HCT116 (cell line): ENCODE measurements at regions not wholly inside any gene's neighbourhood (a gene's known extent, or its start where the extent isn't known, plus 50 kb on each side); places are given as distances from the start of the nearest gene placed in this dataset.

Source experiments
- ATAC-seq: fragments of 200-7000 bp; cut with Tn5 transposase; 2 replicates; pipeline ENCODE4 v1.9.1; 2020; ENCODE audit warnings: mild to moderate bottlenecking, moderate library complexity
- BruUV-seq: library from RNA; stranded (reverse); fragments of 400-500 nt; replicated peaks from 2 replicates; lab custom pipeline; 2021; lab: Mats Ljungman, UMichigan
- CTCF ChIA-PET: fragments of 300-600 bp; sonication (Branson Sonifier 250); formaldehyde crosslinking; loops from one replicate; lab custom pipeline; 2021; ENCODE audit warnings: antibody characterized with exemption; lab: Charles Lee
- POLR2A ChIA-PET: fragments of 300-600, 350-600 bp; sonication (Branson Sonifier 250); formaldehyde crosslinking; loops from one replicate; lab custom pipeline; 2021; ENCODE audit warnings: antibody characterized with exemption; lab: Charles Lee
- RAD21 ChIA-PET, 2 experiments: fragments of 300-600 bp; sonication (Branson Sonifier 250); formaldehyde crosslinking; loops; one replicate each; lab custom pipeline; 2023; ENCODE audit warnings: low total read pairs in 2 of 2; ENCODE audit not compliant: uncharacterized antibody in 2 of 2, unreplicated experiment in 2 of 2, low non-redundant PET in 1 of 2; lab: Charles Lee
- DNase-seq: peaks from one replicate; pipeline ENCODE4 v3.0.0-alpha.2; 2010; ENCODE audit warnings: low read depth, low spot score
- H2AFZ ChIP-seq: fragments of 200-600 bp; shearing (Covaris generic), sonication (generic); 2 replicates; pipeline ENCODE4 v1.6.1; 2017; ENCODE audit warnings: low read depth, mixed run types, mixed read lengths, antibody characterized with exemption, low read length; ENCODE audit not compliant: poor library complexity, severe bottlenecking
- H3K27ac ChIP-seq: 2 replicates; pipeline ENCODE4 v1.5.1; 2012; ENCODE audit warnings: low read depth, low read length
- H3K27me3 ChIP-seq: fragments of 200-600 bp; sonication (generic); 2 replicates; pipeline ENCODE4 v1.6.1; 2016; ENCODE audit warnings: mixed run types, low read length, mixed read lengths; ENCODE audit not compliant: insufficient read depth
- H3K36me3 ChIP-seq, 2 experiments: fragments of 200-500 bp in 1 of 2; fragments of 200-600 bp in 1 of 2; sonication (Bioruptor generic) in 1 of 2; sonication (generic) in 1 of 2; 2 replicates each; pipeline versions ENCODE4 v1.5.1 to v1.6.1; 2014 to 2016; ENCODE audit warnings: low read length in 2 of 2, inconsistent platforms in 1 of 2, mixed read lengths in 1 of 2, mixed run types in 1 of 2; ENCODE audit not compliant: insufficient read depth in 2 of 2, control insufficient read depth in 1 of 2
- H3K4me1 ChIP-seq, 2 experiments: fragments of 200-600 bp in 1 of 2; sonication (generic) in 1 of 2; 2 replicates each; pipeline versions ENCODE4 v1.5.1 to v1.6.1; 2012 to 2017; ENCODE audit warnings: low read length in 2 of 2, inconsistent platforms in 1 of 2, mild to moderate bottlenecking in 1 of 2, mixed read lengths in 1 of 2, mixed run types in 1 of 2, moderate library complexity in 1 of 2; ENCODE audit not compliant: insufficient read depth in 2 of 2, control insufficient read depth in 1 of 2
- H3K4me2 ChIP-seq: fragments of 200-600 bp; sonication (generic); 2 replicates; pipeline ENCODE4 v1.6.1; 2017; ENCODE audit warnings: mixed run types, low read length, mixed read lengths
- H3K4me3 ChIP-seq, 2 experiments: fragments of 200-600 bp in 1 of 2; sonication (generic) in 1 of 2; replicated peaks in 1 of 2; 2 replicates each; pipeline ENCODE4 v1.5.1; 2011 to 2016; ENCODE audit warnings: low read length in 2 of 2, control low read depth in 1 of 2, low read depth in 1 of 2, mild to moderate bottlenecking in 1 of 2, mixed read lengths in 1 of 2, mixed run types in 1 of 2
- H3K79me2 ChIP-seq: fragments of 200-600 bp; sonication (generic); 2 replicates; pipeline ENCODE4 v1.6.1; 2017; ENCODE audit warnings: mild to moderate bottlenecking, mixed run types, low read length, moderate library complexity, mixed read lengths; ENCODE audit not compliant: insufficient read depth
- H3K9ac ChIP-seq: fragments of 200-600 bp; sonication (generic); 2 replicates; pipeline ENCODE4 v1.6.1; 2016; ENCODE audit warnings: low read length, mixed read lengths
- H3K9me2 ChIP-seq: fragments of 200-600 bp; sonication (generic), shearing (Covaris generic); 2 replicates; pipeline ENCODE4 v1.6.1; 2017; ENCODE audit warnings: mixed run types, mild to moderate bottlenecking, moderate library complexity; ENCODE audit not compliant: insufficient read depth
- H3K9me3 ChIP-seq, 2 experiments: fragments of 200-500 bp in 1 of 2; fragments of 200-600 bp in 1 of 2; sonication (Bioruptor generic) in 1 of 2; sonication (generic) in 1 of 2; 2 replicates each; pipeline ENCODE4 v1.6.1; 2014 to 2017; ENCODE audit warnings: low read length in 2 of 2, mixed read lengths in 2 of 2, inconsistent platforms in 1 of 2, low read depth in 1 of 2, mild to moderate bottlenecking in 1 of 2, mixed run types in 1 of 2, moderate library complexity in 1 of 2; ENCODE audit not compliant: control insufficient read depth in 1 of 2, insufficient read depth in 1 of 2
- H4K20me1 ChIP-seq: fragments of 200-600 bp; sonication (generic), shearing (Covaris generic); 2 replicates; pipeline ENCODE4 v1.6.1; 2017; ENCODE audit warnings: mixed run types, mild to moderate bottlenecking, moderate library complexity; ENCODE audit not compliant: insufficient read depth
- ATF3 ChIP-seq: IDR thresholded peaks from 2 replicates; pipeline ENCODE4 v1.6.1; 2012
- CTCF ChIP-seq, 3 experiments: fragments of 200-600 bp in 1 of 3; sonication (generic) in 1 of 3; IDR thresholded peaks in 2 of 3; conservative IDR thresholded peaks in 1 of 3; 2 replicates each; pipeline ENCODE4 v1.5.1; 2012 to 2017; ENCODE audit warnings: low read depth in 2 of 3, low read length in 2 of 3, antibody characterized with exemption in 1 of 3, borderline replicate concordance in 1 of 3, control low read depth in 1 of 3, mild to moderate bottlenecking in 1 of 3, mixed read lengths in 1 of 3, mixed run types in 1 of 3, moderate library complexity in 1 of 3; ENCODE audit not compliant: insufficient read depth in 1 of 3
- EZH2phosphoT487 ChIP-seq: fragments of 200-600 bp; IDR thresholded peaks from 2 replicates; pipeline ENCODE4 v1.6.1; 2018; ENCODE audit warnings: antibody characterized with exemption, borderline replicate concordance
- POLR2AphosphoS5 ChIP-seq: IDR thresholded peaks from 2 replicates; pipeline ENCODE4 v1.6.1; 2011; ENCODE audit warnings: mild to moderate bottlenecking, low read depth, low read length, moderate library complexity
- RAD21 ChIP-seq: IDR thresholded peaks from 2 replicates; pipeline ENCODE4 v1.6.1; 2012; ENCODE audit warnings: low read depth, mild to moderate bottlenecking
- SP1 ChIP-seq: IDR thresholded peaks from 2 replicates; pipeline ENCODE4 v1.6.1; 2012; ENCODE audit warnings: low read depth
- ZBTB33 ChIP-seq: IDR thresholded peaks from 2 replicates; pipeline ENCODE4 v1.6.1; 2011; ENCODE audit warnings: mild to moderate bottlenecking, low read length, moderate library complexity; ENCODE audit not compliant: insufficient replicate concordance; ENCODE audit errors: extremely low read depth
- ZFX ChIP-seq: fragments of 450-650 bp; IDR thresholded peaks from 2 replicates; pipeline ENCODE4 v1.6.1; 2017
- ZNF274 ChIP-seq: fragments of 200-500 bp; sonication (Bioruptor generic); IDR thresholded peaks from 2 replicates; pipeline ENCODE4 v1.6.1; 2014; ENCODE audit warnings: mild to moderate bottlenecking, low read depth, low read length, inconsistent platforms
- intact Hi-C: fragments of 100-400 bp; cut with micrococcal nuclease; formaldehyde crosslinking; loops from 2 replicates; pipeline ENCODE4 v1.10.0; 2022

GRCh38 chr5:166581826-166582225 is 1709.6 kb upstream of the WWC1 start (continued):
- TF ChIP-seq CTCF (IDR thresholded peaks at IDR 0.05 in 2 of 3, conservative IDR thresholded peaks at IDR 0.05 in 1 of 3; ENCODE audit: borderline replicate concordance in 1 of 3, insufficient read depth in 1 of 3, low read depth in 2 of 3, low read length in 2 of 3) (no peak), ZFX (no peak)

GRCh38 chr5:166582416-166582815 is 1709.0 kb upstream of the WWC1 start:
- intact Hi-C loops: no loop called here

More at GRCh38 chr5:166582416-166582815, 1709.0 kb upstream of the WWC1 start:
- POLR2A ChIA-PET: no interaction called here
- no peak overlapping the region for H3K9ac ChIP-seq
- BruUV-seq: no TSS peak
- CTCF ChIA-PET: no interaction called here
- H3K79me2 ChIP-seq: no peaks in the 10 kb centered on the region
- TF ChIP-seq ZNF274 (no peak), POLR2AphosphoS5 (no peak), EZH2phosphoT487 (no peak), RAD21 (no peak), ATF3 (no peak), ZBTB33 (no peak), SP1 (no peak)
- no peaks in the 10 kb centered on the region for H3K4me1 ChIP-seq
- no peaks in the 10 kb centered on the region for H3K27me3 ChIP-seq
- H3K36me3 ChIP-seq: no peaks in the 10 kb centered on the region
- RAD21 ChIA-PET: no interaction called here
- no peak overlapping the region for H3K27ac ChIP-seq
- no peak for DNase-seq
- H3K4me2 ChIP-seq: no peak overlapping the region
- peaks cover 5 to 18% of the 10 kb centered on the region in 2 experiments; a peak in 2 of 4 replicates for H3K9me3 ChIP-seq
- H2AFZ ChIP-seq: no peak overlapping the region
- no peaks in the 10 kb centered on the region for H4K20me1 ChIP-seq
- no peak overlapping the region for H3K4me3 ChIP-seq
- ATAC-seq: no peak
- no peaks in the 10 kb centered on the region for H3K9me2 ChIP-seq
